ENCODE measurements at regions not wholly inside any gene's neighbourhood (a gene's known extent, or its start where the extent isn't known, plus 50 kb on each side); places are given as distances from the start of the nearest gene placed in this dataset.

DNA sequence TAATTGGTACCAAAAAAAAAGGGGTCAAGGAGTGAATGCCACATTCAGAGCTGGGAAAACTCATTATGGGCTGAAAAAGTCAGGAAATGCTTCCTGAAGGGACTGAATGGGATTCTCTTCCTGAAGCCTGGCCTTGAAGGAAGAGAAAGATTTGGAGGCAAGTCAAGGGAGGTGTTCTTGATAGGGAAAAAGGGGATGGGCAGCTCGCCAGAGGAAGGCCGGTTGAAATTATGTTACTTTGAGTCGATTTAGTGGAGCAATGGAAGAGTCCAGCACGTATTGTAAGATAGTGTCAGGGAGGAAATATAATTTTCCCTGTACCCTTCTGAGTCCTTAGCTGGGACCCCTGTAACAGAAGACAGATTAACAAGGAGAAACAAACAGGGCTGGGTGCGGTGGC lies 94.1 kb upstream of the CALM2 start:
- TF ChIP-seq, protein P1, sequence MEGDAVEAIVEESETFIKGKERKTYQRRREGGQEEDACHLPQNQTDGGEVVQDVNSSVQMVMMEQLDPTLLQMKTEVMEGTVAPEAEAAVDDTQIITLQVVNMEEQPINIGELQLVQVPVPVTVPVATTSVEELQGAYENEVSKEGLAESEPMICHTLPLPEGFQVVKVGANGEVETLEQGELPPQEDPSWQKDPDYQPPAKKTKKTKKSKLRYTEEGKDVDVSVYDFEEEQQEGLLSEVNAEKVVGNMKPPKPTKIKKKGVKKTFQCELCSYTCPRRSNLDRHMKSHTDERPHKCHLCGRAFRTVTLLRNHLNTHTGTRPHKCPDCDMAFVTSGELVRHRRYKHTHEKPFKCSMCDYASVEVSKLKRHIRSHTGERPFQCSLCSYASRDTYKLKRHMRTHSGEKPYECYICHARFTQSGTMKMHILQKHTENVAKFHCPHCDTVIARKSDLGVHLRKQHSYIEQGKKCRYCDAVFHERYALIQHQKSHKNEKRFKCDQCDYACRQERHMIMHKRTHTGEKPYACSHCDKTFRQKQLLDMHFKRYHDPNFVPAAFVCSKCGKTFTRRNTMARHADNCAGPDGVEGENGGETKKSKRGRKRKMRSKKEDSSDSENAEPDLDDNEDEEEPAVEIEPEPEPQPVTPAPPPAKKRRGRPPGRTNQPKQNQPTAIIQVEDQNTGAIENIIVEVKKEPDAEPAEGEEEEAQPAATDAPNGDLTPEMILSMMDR (IDR thresholded peaks at IDR 0.05; ENCODE audit: low read length), result no peak
- TF ChIP-seq EZH2phosphoT487 (IDR thresholded peaks at IDR 0.05; ENCODE audit: low read length), result no peak
